ENCODE measurements at regions not wholly inside any gene's neighbourhood (a gene's known extent, or its start where the extent isn't known, plus 50 kb on each side); places are given as distances from the start of the nearest gene placed in this dataset.
"Not testable (repeated sequence)": the region's sequence is repeated elsewhere in the genome, so short reads cannot be mapped to it uniquely, and the experiment has no call there.

GRCh38 chr1:157269656-157270375 lies 131.6 kb upstream of the ETV3 start:
- no peak for DNase-seq (ENCODE audit: low read depth, low spot score)

GRCh38 chr1:157262891-157263290 lies 124.7 kb upstream of the ETV3 start:
- no peak for DNase-seq (ENCODE audit: low read depth, low spot score)

DNA sequence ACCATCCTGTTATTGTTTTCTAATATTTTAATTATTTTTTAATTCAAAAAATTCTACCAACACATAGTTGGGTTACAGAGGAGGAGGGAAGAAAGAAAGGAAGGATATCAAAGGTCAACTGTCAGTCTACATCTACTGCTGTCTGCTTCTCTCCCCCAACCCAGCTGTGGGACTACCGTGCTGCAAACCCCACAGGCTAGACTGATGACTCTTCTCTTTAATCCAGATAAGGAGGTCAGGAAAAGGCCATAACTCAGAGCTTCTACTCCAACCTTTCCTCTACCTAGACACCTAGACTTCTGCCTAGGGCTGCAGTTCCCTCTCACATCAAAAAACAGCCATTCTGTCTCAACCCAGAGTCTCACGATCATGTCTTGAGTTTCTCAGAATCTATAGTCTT lies 124.2 kb upstream of the ETV3 start:
- no peak for DNase-seq (ENCODE audit: low read depth, low spot score)

DNA sequence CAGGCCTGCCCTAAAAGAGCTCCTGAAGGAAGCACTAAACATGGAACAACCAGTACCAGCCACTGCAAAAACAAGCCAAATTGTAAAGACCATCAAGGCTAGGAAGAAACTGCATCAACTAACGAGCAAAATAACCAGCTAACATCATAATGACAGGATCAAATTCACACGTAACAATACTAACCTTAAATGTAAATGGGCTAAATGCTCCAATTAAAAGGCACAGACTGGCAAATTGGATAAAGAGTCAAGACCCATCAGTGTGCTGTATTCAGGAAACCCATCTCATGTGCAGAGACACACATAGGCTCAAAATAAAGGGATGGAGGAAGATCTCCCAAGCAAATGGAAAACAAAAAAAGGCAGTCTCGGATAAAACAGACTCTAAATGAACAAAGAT lies 117.7 kb upstream of the ETV3 start:
- not testable (repeated sequence) for DNase-seq (ENCODE audit: low read depth, low spot score)

DNA sequence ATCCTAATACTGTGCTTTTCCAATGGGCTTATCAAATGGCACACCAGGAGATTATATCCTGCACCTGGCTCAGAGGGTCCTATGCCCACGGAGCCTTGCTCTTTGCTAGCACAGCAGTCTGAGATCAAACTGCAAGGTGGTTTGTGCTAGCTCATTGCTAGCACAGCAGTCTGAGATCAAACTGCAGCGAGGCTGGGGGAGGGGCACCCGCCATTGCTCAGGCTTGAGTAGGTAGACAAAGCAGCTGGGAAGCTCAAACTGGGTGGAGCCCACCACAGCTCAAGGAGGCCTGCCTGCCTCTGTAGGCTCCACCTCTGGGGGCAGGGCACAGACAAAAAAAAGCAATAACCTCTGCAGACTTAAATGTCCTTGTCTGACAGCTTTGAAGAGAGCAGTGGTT lies 116.0 kb upstream of the ETV3 start:
- DNase-seq (ENCODE audit: low read depth, low spot score): not testable (repeated sequence)

DNA sequence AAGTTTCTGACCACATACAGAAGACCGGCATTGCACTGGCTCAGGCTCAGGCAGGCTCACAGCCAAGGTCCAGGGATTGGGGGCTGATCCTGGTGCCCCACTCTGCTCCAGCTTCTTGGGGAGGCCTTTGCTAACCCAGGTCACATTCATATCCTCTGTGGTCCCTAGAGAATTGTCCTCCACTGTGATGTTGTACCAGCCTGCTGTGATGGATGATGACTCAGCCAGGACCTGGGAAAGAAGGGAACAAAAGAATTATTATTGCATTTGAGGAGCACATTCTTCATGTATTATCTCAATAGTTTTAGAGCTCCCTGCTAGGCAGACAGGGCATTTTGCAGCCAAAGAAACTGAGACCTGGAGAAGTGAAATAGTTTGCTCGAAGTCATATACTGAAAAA lies 114.3 kb upstream of the ETV3 start:
- no peak for DNase-seq (ENCODE audit: low read depth, low spot score)

GRCh38 chr1:157249739-157250138 lies 111.5 kb upstream of the ETV3 start:
- DNase-seq (ENCODE audit: low read depth, low spot score): no peak

DNA sequence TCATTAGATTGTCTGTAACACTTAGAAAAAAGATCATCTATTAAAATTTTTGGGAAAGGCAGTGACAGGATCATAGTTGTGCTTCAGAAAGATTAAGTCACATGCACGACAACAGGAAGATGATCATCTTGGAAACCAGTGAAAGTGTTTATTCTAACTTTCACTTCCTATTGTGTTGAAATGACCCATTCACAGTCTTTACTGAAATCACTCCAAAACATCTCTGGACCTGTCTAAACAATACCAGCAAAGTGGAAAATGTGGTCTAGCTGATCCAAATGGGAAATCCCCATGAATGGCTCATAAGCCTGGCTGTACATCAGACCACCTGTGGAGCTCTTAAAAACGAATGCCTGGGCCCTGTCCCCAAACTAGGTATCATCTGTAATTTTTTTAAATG lies 111.1 kb upstream of the ETV3 start:
- DNase-seq (ENCODE audit: low read depth, low spot score): no peak

- not testable (repeated sequence) for DNase-seq (ENCODE audit: low read depth, low spot score)
Measured at GRCh38 chr1:157247764-157248049, 109.5 kb upstream of the ETV3 start.

DNA sequence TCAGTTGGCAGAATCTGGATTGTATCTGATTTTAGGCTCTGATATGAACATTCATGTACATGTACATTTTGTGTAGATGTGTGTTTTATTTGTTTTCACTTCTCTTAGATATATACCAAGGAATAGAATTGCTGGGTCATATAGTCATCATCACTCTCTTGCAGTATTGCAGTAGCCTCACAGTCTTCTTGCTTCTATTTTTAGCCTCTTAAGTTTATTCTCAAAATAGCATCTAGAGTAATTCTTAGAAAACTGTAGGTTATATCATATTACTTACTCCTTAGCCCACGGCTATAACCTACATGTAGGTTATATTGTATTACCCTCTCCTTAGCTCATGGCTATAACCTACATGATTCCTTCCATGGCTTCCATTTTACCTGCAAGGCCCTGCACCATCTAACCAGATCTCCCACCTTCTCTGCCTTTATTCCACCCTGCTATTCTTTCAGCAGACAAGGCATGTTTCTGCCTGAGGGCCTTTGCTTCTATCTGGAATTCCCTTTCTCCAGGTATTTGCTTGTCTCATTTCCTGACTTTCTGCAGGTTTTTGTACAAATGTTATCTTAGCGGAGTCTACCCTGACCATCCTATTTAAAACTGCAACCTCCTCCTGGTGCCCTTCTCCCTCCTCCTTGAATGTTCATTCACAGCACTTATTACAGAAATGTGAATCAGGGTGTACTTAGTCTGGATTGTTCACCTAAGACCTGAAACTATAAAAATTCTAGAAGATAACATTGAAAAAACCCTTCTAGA lies 109.0 kb upstream of the ETV3 start:
- no peak for DNase-seq (ENCODE audit: low read depth, low spot score)

GRCh38 chr1:157245823-157246222 lies 107.6 kb upstream of the ETV3 start:
- DNase-seq (ENCODE audit: low read depth, low spot score): no peak

DNA sequence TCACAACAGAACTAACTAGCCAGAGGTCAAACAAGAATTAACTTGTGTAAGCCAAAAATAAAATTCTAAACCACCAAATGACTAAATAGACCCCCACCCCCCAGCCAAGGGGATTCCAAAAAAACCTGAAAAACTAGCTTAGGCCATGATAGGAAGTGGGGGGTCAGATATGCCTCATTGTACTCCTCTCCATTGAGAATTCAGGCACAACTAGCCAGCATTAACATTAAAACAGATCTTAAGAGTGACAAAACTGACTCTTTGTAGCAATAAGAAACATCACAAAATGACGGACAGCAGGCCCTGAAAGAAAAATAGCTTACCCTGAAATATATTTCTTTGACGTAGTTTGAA lies 103.0 kb upstream of the ETV3 start:
- no peak for DNase-seq (ENCODE audit: low read depth, low spot score)

DNA sequence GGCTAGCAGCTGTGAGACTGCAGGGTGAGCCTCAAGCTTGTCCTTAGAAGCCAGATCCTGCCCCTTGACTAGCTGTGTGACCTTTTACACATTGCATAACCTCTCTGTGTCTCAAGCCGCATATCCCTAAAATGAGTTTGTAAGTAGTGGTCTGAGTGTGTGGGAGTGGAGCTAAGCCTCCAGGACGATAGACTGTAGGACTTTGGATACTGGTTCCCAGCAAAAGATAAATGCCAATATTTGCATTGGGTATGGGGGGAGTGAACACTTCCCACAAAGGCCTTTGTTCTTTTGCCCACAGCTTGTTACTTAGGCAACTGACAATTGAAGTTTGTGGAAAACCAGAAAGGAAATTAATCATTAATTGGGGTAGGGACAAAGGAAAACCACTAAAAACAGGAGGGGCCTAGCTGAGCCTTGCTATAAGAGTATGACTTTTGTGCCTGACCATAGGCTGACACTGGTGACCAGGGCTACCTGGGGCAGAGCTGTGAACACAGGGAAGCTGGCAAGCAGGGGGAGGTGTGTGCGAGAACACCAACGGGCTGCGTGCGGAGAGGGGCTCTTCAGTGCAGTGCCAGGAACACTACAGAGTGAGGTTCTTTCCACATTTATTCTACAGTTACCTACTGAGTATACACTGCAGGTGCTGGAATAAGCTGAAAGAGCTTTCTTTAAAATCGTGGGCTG lies 102.4 kb upstream of the ETV3 start:
- DNase-seq (ENCODE audit: low read depth, low spot score): no peak

DNA sequence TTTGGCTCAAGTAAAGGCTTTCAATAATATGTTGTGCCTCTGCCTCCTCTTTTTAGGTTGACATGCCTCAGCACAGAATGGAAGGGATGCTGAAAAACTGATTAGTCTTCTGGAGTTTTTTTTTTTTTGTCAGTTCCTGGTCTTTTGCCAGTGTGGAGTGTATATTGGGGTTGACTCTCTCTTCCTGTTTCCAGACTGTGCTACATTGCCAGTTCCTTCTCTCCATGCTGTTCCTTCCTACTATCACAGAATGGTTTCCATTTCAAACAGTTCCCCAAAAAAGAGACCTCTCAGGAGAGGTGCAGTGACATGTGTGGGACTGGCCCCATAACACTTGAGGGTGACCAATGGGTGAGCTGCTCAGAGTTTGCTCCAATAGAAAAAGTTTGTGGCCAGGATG lies 101.7 kb upstream of the ETV3 start:
- DNase-seq (ENCODE audit: low read depth, low spot score): no peak

GRCh38 chr1:157238585-157238984 lies 100.4 kb upstream of the ETV3 start:
- DNase-seq (ENCODE audit: low read depth, low spot score): no peak

GRCh38 chr1:157237981-157238380 lies 99.8 kb upstream of the ETV3 start:
- no peak for DNase-seq (ENCODE audit: low read depth, low spot score)

GRCh38 chr1:157237522-157237921 lies 99.3 kb upstream of the ETV3 start:
- no peak for DNase-seq (ENCODE audit: low read depth, low spot score)

GRCh38 chr1:157236072-157236471 lies 97.9 kb upstream of the ETV3 start:
- DNase-seq (ENCODE audit: low read depth, low spot score): no peak

- DNase-seq (ENCODE audit: low read depth, low spot score): no peak
Measured at GRCh38 chr1:157235307-157235706, 97.1 kb upstream of the ETV3 start.

DNA sequence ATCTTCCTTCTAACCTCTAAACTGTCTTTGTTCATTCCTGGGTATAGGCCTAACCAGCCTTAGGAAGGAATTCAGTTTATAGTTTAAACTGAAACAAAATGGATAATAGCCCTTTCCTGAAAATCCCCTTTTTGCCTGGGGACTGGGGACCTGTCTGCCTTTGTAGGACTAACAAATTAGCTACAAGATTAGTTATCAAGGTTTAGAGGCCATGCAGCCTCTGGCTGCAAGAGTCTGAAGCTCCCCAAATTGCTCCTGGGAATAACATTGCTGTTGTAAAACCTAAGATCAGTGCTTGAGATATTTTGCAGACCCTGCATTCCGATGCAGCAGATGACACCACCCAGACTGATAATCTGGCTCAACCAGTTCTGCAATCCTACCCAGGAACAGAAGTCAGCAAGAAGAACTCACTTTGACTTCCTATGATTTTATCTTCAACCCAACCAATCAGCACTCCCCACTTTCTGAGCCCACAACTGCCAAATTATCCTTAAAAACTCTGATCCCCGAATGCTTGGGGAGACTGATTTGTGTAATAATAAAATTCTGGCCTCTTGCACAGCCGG lies 96.6 kb upstream of the ETV3 start:
- no peak for DNase-seq (ENCODE audit: low read depth, low spot score)

DNA sequence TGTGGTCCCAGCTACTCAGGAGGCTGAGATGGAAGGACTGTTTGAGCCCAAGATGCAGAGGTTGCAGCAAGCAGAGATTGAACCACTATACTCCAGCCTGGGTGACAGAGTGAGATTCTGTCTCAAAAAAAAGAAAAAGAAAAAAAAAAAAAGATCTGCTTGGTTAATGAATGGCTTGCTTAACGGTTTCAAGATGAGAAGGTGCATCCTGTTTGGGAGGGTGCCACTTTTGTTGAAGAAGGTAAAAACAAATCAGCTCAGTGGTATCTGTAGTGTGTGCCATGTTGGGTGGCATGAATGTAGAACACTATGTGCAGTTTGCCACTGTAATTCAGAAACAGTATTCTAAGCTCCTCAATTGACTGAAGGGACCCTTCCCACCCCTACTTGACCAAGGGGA lies 94.9 kb upstream of the ETV3 start:
- DNase-seq (ENCODE audit: low read depth, low spot score): no peak

DNA sequence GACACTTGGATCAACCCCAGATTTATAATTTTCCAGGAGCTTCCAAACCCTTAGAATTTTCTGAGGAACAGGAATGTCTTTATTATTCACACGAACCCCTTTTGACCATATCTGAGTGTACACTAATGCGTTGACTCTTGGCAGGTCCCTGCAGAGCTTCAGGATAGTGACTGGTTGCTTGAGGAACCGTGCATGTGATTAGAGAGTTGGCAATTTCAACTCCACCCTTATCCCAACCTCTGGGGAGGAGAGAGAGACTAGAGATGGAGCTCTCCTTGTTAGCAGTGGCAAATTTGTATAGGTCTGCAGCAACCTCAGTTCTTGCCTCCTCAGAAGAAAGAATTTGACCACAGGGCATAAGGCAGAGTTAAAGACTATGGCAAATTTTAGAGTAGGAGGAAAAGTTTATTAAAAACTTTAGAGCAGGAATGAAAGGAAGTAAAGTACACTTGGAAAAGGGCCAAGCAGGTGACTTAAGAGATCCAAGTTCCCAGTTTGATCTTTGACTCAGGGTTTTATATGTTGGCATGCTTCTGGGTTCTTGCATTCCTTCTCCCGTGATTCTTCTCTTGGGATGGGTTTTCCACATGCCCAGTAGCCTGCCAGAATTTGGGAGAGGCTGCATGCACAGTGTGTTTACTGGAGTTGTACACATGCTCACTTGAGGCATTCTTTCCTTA lies 93.8 kb upstream of the ETV3 start:
- DNase-seq (ENCODE audit: low read depth, low spot score): no peak
